ENCODE measurements at regions not wholly inside any gene's neighbourhood (a gene's known extent, or its start where the extent isn't known, plus 50 kb on each side); places are given as distances from the start of the nearest gene placed in this dataset.

GRCh38 chr1:121587777-121588176 lies 403.0 kb downstream of the SRGAP2C start:
- TF ChIP-seq, protein P1, sequence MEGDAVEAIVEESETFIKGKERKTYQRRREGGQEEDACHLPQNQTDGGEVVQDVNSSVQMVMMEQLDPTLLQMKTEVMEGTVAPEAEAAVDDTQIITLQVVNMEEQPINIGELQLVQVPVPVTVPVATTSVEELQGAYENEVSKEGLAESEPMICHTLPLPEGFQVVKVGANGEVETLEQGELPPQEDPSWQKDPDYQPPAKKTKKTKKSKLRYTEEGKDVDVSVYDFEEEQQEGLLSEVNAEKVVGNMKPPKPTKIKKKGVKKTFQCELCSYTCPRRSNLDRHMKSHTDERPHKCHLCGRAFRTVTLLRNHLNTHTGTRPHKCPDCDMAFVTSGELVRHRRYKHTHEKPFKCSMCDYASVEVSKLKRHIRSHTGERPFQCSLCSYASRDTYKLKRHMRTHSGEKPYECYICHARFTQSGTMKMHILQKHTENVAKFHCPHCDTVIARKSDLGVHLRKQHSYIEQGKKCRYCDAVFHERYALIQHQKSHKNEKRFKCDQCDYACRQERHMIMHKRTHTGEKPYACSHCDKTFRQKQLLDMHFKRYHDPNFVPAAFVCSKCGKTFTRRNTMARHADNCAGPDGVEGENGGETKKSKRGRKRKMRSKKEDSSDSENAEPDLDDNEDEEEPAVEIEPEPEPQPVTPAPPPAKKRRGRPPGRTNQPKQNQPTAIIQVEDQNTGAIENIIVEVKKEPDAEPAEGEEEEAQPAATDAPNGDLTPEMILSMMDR (IDR thresholded peaks at IDR 0.05) = no peak
- no peak for TF ChIP-seq POLR2AphosphoS5 (IDR thresholded peaks at IDR 0.05)
- TF ChIP-seq POLR2A (IDR thresholded peaks at IDR 0.05) = no peak

Measured in breast epithelium (tissue), 3 donors.